ENCODE measurements at regions not wholly inside any gene's neighbourhood (a gene's known extent, or its start where the extent isn't known, plus 50 kb on each side); places are given as distances from the start of the nearest gene placed in this dataset.

DNA sequence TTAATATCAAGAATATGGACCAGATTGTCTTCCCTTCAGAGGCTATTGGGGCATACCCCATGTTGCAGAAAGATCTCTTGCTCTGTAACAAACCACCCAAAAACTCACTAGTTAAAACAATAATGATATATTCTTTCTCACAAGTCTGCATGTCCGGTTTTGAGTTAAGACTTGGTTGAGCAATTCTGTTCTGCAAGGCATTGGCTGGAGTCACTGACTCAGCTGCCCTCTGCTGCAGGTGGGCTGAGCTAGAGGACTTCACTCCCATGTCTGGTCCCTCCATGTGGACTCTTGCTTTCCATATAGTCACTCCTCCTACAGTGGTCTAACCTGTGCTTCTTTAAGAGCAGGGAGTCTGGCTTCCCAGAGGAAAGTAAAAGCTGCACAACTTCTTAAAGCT is 73.4 kb downstream of the ESM1 start:
- no peak for TF ChIP-seq POLR2A (IDR thresholded peaks at IDR 0.05)
- TF ChIP-seq, protein P1, sequence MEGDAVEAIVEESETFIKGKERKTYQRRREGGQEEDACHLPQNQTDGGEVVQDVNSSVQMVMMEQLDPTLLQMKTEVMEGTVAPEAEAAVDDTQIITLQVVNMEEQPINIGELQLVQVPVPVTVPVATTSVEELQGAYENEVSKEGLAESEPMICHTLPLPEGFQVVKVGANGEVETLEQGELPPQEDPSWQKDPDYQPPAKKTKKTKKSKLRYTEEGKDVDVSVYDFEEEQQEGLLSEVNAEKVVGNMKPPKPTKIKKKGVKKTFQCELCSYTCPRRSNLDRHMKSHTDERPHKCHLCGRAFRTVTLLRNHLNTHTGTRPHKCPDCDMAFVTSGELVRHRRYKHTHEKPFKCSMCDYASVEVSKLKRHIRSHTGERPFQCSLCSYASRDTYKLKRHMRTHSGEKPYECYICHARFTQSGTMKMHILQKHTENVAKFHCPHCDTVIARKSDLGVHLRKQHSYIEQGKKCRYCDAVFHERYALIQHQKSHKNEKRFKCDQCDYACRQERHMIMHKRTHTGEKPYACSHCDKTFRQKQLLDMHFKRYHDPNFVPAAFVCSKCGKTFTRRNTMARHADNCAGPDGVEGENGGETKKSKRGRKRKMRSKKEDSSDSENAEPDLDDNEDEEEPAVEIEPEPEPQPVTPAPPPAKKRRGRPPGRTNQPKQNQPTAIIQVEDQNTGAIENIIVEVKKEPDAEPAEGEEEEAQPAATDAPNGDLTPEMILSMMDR (IDR thresholded peaks at IDR 0.05): no peak
- no peaks in the 10 kb centered on the region for H3K9me3 ChIP-seq
- no peaks in the 10 kb centered on the region for H3K36me3 ChIP-seq
- no peak for DNase-seq
- no peak overlapping the region for H3K4me3 ChIP-seq
- 83 to 100% (median 89%) methylated on average over 1 of the region's 1 CpG for WGBS, 4 donors
- H3K27me3 ChIP-seq: peaks cover 0 to 9% (median 0%) of the 10 kb centered on the region in 9 donors
- intact Hi-C loops (cut with DNase I): no loop called here
- ATAC-seq: no peak
- no peaks in the 10 kb centered on the region for H3K4me1 ChIP-seq
- H3K27ac ChIP-seq: no peak overlapping the region

DNA sequence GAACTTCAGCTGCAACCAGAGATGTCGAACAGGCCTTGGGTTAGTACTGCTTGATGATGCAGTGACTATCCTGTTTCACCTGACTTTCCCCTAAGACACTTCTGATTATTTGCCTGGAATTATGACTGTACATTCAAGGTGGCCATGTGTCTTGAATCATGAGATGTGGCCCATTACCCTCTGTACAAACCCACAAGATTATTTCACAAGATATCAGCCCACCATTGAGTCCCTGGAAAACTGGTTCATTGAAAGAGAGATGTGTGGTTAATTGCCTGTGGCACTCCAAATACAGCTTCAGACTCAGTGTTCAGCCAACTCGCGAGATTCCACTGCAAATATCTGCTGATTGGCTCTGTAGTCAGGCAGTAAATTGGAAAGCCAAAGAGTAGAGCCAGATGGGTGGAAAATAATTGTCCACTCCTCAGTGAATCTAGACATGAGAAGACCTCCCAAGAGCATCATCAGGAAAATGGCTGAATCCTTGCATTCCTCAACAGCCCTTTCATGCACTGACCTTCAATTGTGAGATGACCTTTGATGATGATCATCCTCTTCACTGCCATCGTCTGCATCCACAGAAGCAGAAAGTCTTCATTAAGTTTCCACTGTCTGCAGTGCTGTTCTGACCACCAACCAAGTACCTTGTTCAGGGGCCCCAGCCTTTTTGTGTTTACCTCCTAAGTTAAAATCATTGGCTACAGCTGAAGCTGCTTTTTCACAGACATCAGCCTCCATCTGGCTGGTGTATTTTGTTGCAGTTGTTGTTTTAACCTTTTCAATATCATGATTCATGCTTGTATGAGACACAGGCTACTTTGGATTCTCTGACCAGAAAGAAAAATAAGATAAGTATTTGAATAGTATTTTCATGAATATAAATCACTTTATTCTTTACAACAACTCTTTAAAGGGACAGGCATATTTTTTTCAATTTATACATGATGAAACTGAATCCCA is 75.2 kb downstream of the ESM1 start:
- no peaks in the 10 kb centered on the region for H3K36me3 ChIP-seq
- intact Hi-C loops (cut with DNase I): loop anchor here in 2 of 10 donors (5.0 kb wide), 1 partner anchor 237 kb away; no protein-coding TSS in a partner anchor
- no peak overlapping the region for H3K27ac ChIP-seq
- H3K4me1 ChIP-seq: no peaks in the 10 kb centered on the region
- TF ChIP-seq, protein P1 (IDR thresholded peaks at IDR 0.05): no peak
- no peak for TF ChIP-seq POLR2A (IDR thresholded peaks at IDR 0.05)
- H3K27me3 ChIP-seq: peaks cover 0 to 4% (median 0%) of the 10 kb centered on the region in 9 donors
- 75 to 81% (median 78%) methylated on average over 4 of the region's 4 CpGs for WGBS, 4 donors
- DNase-seq (no peak), ATAC-seq (peak in 2 of 4 donors; percentile 29 to 53)
- no peaks in the 10 kb centered on the region for H3K9me3 ChIP-seq
- no peak overlapping the region for H3K4me3 ChIP-seq

DNA sequence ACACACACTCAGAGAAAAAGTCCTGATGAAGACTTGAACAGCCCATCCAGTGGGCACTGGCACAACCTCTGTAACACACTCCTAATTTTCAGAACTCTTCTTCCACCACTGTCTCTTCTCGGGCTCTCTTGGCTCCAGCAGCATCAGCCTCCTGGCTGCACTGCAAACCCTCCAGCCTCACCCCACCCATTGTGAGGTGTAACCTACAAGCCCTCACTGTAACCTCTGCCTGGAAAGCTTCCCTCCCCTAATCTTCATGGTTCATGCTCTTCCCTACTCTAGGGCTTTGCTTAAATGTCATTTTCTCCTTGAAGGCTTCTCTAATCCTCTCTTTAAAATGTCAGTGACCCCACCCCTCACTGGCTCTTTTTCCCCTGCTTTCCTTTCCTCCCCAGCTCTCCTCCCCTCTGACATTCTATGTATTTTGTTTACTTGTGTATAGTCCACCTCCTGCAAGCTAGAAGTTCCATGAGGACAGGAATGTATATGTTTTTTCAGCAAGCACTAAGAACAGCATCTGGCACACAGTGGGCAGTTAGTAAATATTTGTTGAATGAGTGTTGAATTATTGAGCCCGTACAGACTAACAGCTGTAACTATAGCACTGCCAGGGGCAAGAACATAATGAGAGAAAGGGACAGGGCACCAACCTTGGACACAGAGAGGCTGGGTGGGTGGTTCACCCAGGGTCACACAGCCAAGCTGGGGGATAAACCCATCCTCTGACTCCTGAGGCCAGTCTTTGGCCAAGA is 76.4 kb downstream of the ESM1 start:
- no peaks in the 10 kb centered on the region for H3K36me3 ChIP-seq
- H3K27me3 ChIP-seq: peaks cover 0 to 4% (median 0%) of the 10 kb centered on the region in 9 donors
- TF ChIP-seq, protein P1 (IDR thresholded peaks at IDR 0.05): no peak
- no peak for TF ChIP-seq POLR2A (IDR thresholded peaks at IDR 0.05)
- H3K9me3 ChIP-seq: no peaks in the 10 kb centered on the region
- DNase-seq (no peak), ATAC-seq (no peak)
- intact Hi-C loops (cut with DNase I): loop anchor here in 2 of 10 donors (5.0 kb wide), 1 partner anchor 238 kb away; no protein-coding TSS in a partner anchor
- no peaks in the 10 kb centered on the region for H3K4me1 ChIP-seq
- H3K4me3 ChIP-seq: no peak overlapping the region
- 67 to 78% (median 73%) methylated on average over 2 of the region's 2 CpGs for WGBS, 4 donors
- no peak overlapping the region for H3K27ac ChIP-seq
